HCT116 (cell line): ENCODE measurements at regions not wholly inside any gene's neighbourhood (a gene's known extent, or its start where the extent isn't known, plus 50 kb on each side); places are given as distances from the start of the nearest gene placed in this dataset.

ENCODE experiments used
- ATAC-seq: fragments of 200-7000 bp; cut with Tn5 transposase; 2 replicates; pipeline ENCODE4 v1.9.1; 2020; ENCODE audit warnings: mild to moderate bottlenecking, moderate library complexity
- BruUV-seq: library from RNA; stranded (reverse); fragments of 400-500 nt; replicated peaks from 2 replicates; lab custom pipeline; 2021; lab: Mats Ljungman, UMichigan
- CTCF ChIA-PET: fragments of 300-600 bp; sonication (Branson Sonifier 250); formaldehyde crosslinking; loops from one replicate; lab custom pipeline; 2021; ENCODE audit warnings: antibody characterized with exemption; lab: Charles Lee
- POLR2A ChIA-PET: fragments of 300-600, 350-600 bp; sonication (Branson Sonifier 250); formaldehyde crosslinking; loops from one replicate; lab custom pipeline; 2021; ENCODE audit warnings: antibody characterized with exemption; lab: Charles Lee
- RAD21 ChIA-PET, 2 experiments: fragments of 300-600 bp; sonication (Branson Sonifier 250); formaldehyde crosslinking; loops; one replicate each; lab custom pipeline; 2023; ENCODE audit warnings: low total read pairs in 2 of 2; ENCODE audit not compliant: uncharacterized antibody in 2 of 2, unreplicated experiment in 2 of 2, low non-redundant PET in 1 of 2; lab: Charles Lee
- DNase-seq: peaks from one replicate; pipeline ENCODE4 v3.0.0-alpha.2; 2010; ENCODE audit warnings: low read depth, low spot score
- H2AFZ ChIP-seq: fragments of 200-600 bp; shearing (Covaris generic), sonication (generic); 2 replicates; pipeline ENCODE4 v1.6.1; 2017; ENCODE audit warnings: low read depth, mixed run types, mixed read lengths, antibody characterized with exemption, low read length; ENCODE audit not compliant: poor library complexity, severe bottlenecking
- H3K27ac ChIP-seq: 2 replicates; pipeline ENCODE4 v1.5.1; 2012; ENCODE audit warnings: low read depth, low read length
- H3K27me3 ChIP-seq: fragments of 200-600 bp; sonication (generic); 2 replicates; pipeline ENCODE4 v1.6.1; 2016; ENCODE audit warnings: mixed run types, low read length, mixed read lengths; ENCODE audit not compliant: insufficient read depth
- H3K36me3 ChIP-seq, 2 experiments: fragments of 200-500 bp in 1 of 2; fragments of 200-600 bp in 1 of 2; sonication (Bioruptor generic) in 1 of 2; sonication (generic) in 1 of 2; 2 replicates each; pipeline versions ENCODE4 v1.5.1 to v1.6.1; 2014 to 2016; ENCODE audit warnings: low read length in 2 of 2, inconsistent platforms in 1 of 2, mixed read lengths in 1 of 2, mixed run types in 1 of 2; ENCODE audit not compliant: insufficient read depth in 2 of 2, control insufficient read depth in 1 of 2
- H3K4me1 ChIP-seq, 2 experiments: fragments of 200-600 bp in 1 of 2; sonication (generic) in 1 of 2; 2 replicates each; pipeline versions ENCODE4 v1.5.1 to v1.6.1; 2012 to 2017; ENCODE audit warnings: low read length in 2 of 2, inconsistent platforms in 1 of 2, mild to moderate bottlenecking in 1 of 2, mixed read lengths in 1 of 2, mixed run types in 1 of 2, moderate library complexity in 1 of 2; ENCODE audit not compliant: insufficient read depth in 2 of 2, control insufficient read depth in 1 of 2
- H3K4me2 ChIP-seq: fragments of 200-600 bp; sonication (generic); 2 replicates; pipeline ENCODE4 v1.6.1; 2017; ENCODE audit warnings: mixed run types, low read length, mixed read lengths
- H3K4me3 ChIP-seq, 2 experiments: fragments of 200-600 bp in 1 of 2; sonication (generic) in 1 of 2; replicated peaks in 1 of 2; 2 replicates each; pipeline ENCODE4 v1.5.1; 2011 to 2016; ENCODE audit warnings: low read length in 2 of 2, control low read depth in 1 of 2, low read depth in 1 of 2, mild to moderate bottlenecking in 1 of 2, mixed read lengths in 1 of 2, mixed run types in 1 of 2
- H3K79me2 ChIP-seq: fragments of 200-600 bp; sonication (generic); 2 replicates; pipeline ENCODE4 v1.6.1; 2017; ENCODE audit warnings: mild to moderate bottlenecking, mixed run types, low read length, moderate library complexity, mixed read lengths; ENCODE audit not compliant: insufficient read depth
- H3K9ac ChIP-seq: fragments of 200-600 bp; sonication (generic); 2 replicates; pipeline ENCODE4 v1.6.1; 2016; ENCODE audit warnings: low read length, mixed read lengths
- H3K9me2 ChIP-seq: fragments of 200-600 bp; sonication (generic), shearing (Covaris generic); 2 replicates; pipeline ENCODE4 v1.6.1; 2017; ENCODE audit warnings: mixed run types, mild to moderate bottlenecking, moderate library complexity; ENCODE audit not compliant: insufficient read depth
- H3K9me3 ChIP-seq, 2 experiments: fragments of 200-500 bp in 1 of 2; fragments of 200-600 bp in 1 of 2; sonication (Bioruptor generic) in 1 of 2; sonication (generic) in 1 of 2; 2 replicates each; pipeline ENCODE4 v1.6.1; 2014 to 2017; ENCODE audit warnings: low read length in 2 of 2, mixed read lengths in 2 of 2, inconsistent platforms in 1 of 2, low read depth in 1 of 2, mild to moderate bottlenecking in 1 of 2, mixed run types in 1 of 2, moderate library complexity in 1 of 2; ENCODE audit not compliant: control insufficient read depth in 1 of 2, insufficient read depth in 1 of 2
- H4K20me1 ChIP-seq: fragments of 200-600 bp; sonication (generic), shearing (Covaris generic); 2 replicates; pipeline ENCODE4 v1.6.1; 2017; ENCODE audit warnings: mixed run types, mild to moderate bottlenecking, moderate library complexity; ENCODE audit not compliant: insufficient read depth
- ATF3 ChIP-seq: IDR thresholded peaks from 2 replicates; pipeline ENCODE4 v1.6.1; 2012
- CBX3 ChIP-seq: IDR thresholded peaks from 2 replicates; pipeline ENCODE4 v1.6.1; 2012; ENCODE audit warnings: low read depth
- CTCF ChIP-seq, 3 experiments: fragments of 200-600 bp in 1 of 3; sonication (generic) in 1 of 3; IDR thresholded peaks in 2 of 3; conservative IDR thresholded peaks in 1 of 3; 2 replicates each; pipeline ENCODE4 v1.5.1; 2012 to 2017; ENCODE audit warnings: low read depth in 2 of 3, low read length in 2 of 3, antibody characterized with exemption in 1 of 3, borderline replicate concordance in 1 of 3, control low read depth in 1 of 3, mild to moderate bottlenecking in 1 of 3, mixed read lengths in 1 of 3, mixed run types in 1 of 3, moderate library complexity in 1 of 3; ENCODE audit not compliant: insufficient read depth in 1 of 3
- EGR1 ChIP-seq: IDR thresholded peaks from 2 replicates; pipeline ENCODE4 v1.6.1; 2012; ENCODE audit warnings: low read depth
- EZH2 ChIP-seq: fragments of 200-600 bp; sonication (generic); IDR thresholded peaks from 2 replicates; pipeline ENCODE4 v1.6.1; 2017; ENCODE audit warnings: antibody characterized with exemption, mixed run types
- EZH2phosphoT487 ChIP-seq: fragments of 200-600 bp; IDR thresholded peaks from 2 replicates; pipeline ENCODE4 v1.6.1; 2018; ENCODE audit warnings: antibody characterized with exemption, borderline replicate concordance
- FOSL1 ChIP-seq: IDR thresholded peaks from 2 replicates; pipeline ENCODE4 v1.6.1; 2012; ENCODE audit warnings: low read depth
- REST ChIP-seq: IDR thresholded peaks from 2 replicates; pipeline ENCODE4 v1.6.1; 2012; ENCODE audit warnings: low read depth
- SIN3A ChIP-seq: IDR thresholded peaks from 2 replicates; pipeline ENCODE4 v1.6.1; 2012; ENCODE audit warnings: low read depth
- SP1 ChIP-seq: IDR thresholded peaks from 2 replicates; pipeline ENCODE4 v1.6.1; 2012; ENCODE audit warnings: low read depth
- SRF ChIP-seq: IDR thresholded peaks from 2 replicates; pipeline ENCODE4 v1.6.1; 2012; ENCODE audit warnings: low read depth
- TCF7L2 ChIP-seq: IDR thresholded peaks from 2 replicates; pipeline ENCODE4 v1.7.0; 2011; ENCODE audit warnings: borderline replicate concordance, inconsistent platforms; ENCODE audit not compliant: insufficient read depth, insufficient read length; ENCODE audit errors: extremely low read depth
- YY1 ChIP-seq: IDR thresholded peaks from 2 replicates; pipeline ENCODE4 v1.6.1; 2011; ENCODE audit warnings: low read length, low read depth, moderate library complexity, mild to moderate bottlenecking; ENCODE audit not compliant: insufficient replicate concordance; ENCODE audit errors: extremely low read depth
- ZFX ChIP-seq: fragments of 450-650 bp; IDR thresholded peaks from 2 replicates; pipeline ENCODE4 v1.6.1; 2017
- ZNF274 ChIP-seq: fragments of 200-500 bp; sonication (Bioruptor generic); IDR thresholded peaks from 2 replicates; pipeline ENCODE4 v1.6.1; 2014; ENCODE audit warnings: mild to moderate bottlenecking, low read depth, low read length, inconsistent platforms
- intact Hi-C: fragments of 100-400 bp; cut with micrococcal nuclease; formaldehyde crosslinking; loops from 2 replicates; pipeline ENCODE4 v1.10.0; 2022
- TF ChIP-seq, protein P1 (sequence below): IDR thresholded peaks from 2 replicates; pipeline ENCODE4 v1.6.1; 2011; ENCODE audit warnings: mild to moderate bottlenecking, low read length, moderate library complexity; ENCODE audit not compliant: insufficient replicate concordance; ENCODE audit errors: extremely low read depth
- TF ChIP-seq, protein P2 (sequence below): IDR thresholded peaks from 2 replicates; pipeline ENCODE4 v1.6.1; 2012

GRCh38 chr5:40227931-40228330, 451.8 kb upstream of the PTGER4 start:
- H3K27me3 ChIP-seq = no peaks in the 10 kb centered on the region
- no peak overlapping the region for H2AFZ ChIP-seq
- H3K79me2 ChIP-seq = no peaks in the 10 kb centered on the region
- H4K20me1 ChIP-seq = no peaks in the 10 kb centered on the region
- no peaks in the 10 kb centered on the region for H3K4me1 ChIP-seq
- no peaks in the 10 kb centered on the region for H3K36me3 ChIP-seq
- H3K9me2 ChIP-seq = no peaks in the 10 kb centered on the region
- no peak for TF ChIP-seq REST
- no peak for TF ChIP-seq TCF7L2
- no peak for TF ChIP-seq CTCF (IDR thresholded peaks at IDR 0.05 in 2 of 3, conservative IDR thresholded peaks at IDR 0.05 in 1 of 3; ENCODE audit: borderline replicate concordance in 1 of 3, insufficient read depth in 1 of 3, low read depth in 2 of 3, low read length in 2 of 3)
- TF ChIP-seq, protein P1, sequence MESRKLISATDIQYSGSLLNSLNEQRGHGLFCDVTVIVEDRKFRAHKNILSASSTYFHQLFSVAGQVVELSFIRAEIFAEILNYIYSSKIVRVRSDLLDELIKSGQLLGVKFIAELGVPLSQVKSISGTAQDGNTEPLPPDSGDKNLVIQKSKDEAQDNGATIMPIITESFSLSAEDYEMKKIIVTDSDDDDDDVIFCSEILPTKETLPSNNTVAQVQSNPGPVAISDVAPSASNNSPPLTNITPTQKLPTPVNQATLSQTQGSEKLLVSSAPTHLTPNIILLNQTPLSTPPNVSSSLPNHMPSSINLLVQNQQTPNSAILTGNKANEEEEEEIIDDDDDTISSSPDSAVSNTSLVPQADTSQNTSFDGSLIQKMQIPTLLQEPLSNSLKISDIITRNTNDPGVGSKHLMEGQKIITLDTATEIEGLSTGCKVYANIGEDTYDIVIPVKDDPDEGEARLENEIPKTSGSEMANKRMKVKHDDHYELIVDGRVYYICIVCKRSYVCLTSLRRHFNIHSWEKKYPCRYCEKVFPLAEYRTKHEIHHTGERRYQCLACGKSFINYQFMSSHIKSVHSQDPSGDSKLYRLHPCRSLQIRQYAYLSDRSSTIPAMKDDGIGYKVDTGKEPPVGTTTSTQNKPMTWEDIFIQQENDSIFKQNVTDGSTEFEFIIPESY = no peak
- no peak for TF ChIP-seq SIN3A
- no peak for TF ChIP-seq SRF
- no peak for TF ChIP-seq YY1
- TF ChIP-seq EGR1 = no peak
- no peak for TF ChIP-seq FOSL1
- TF ChIP-seq EZH2 = no peak
- TF ChIP-seq ATF3 = no peak
- TF ChIP-seq EZH2phosphoT487 = no peak
- TF ChIP-seq ZNF274 = no peak
- TF ChIP-seq, protein P2, sequence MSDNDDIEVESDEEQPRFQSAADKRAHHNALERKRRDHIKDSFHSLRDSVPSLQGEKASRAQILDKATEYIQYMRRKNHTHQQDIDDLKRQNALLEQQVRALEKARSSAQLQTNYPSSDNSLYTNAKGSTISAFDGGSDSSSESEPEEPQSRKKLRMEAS = no peak
- no peak for TF ChIP-seq ZFX
- no peak for TF ChIP-seq CBX3
- TF ChIP-seq SP1 = no peak
- ChIA-PET CTCF (no interaction called here), POLR2A (no interaction called here), RAD21 (no interaction called here)
- no peak overlapping the region for H3K4me2 ChIP-seq
- H3K4me3 ChIP-seq = no peak overlapping the region
- DNase-seq (no peak), ATAC-seq (no peak)
- BruUV-seq = no TSS peak
- intact Hi-C loops = no loop called here
- H3K27ac ChIP-seq = no peak overlapping the region
- H3K9ac ChIP-seq = no peak overlapping the region
- no peaks in the 10 kb centered on the region for H3K9me3 ChIP-seq
